Bronchial epithelial cell (primary cell): ENCODE measurements at regions not wholly inside any gene's neighbourhood (a gene's known extent, or its start where the extent isn't known, plus 50 kb on each side); places are given as distances from the start of the nearest gene placed in this dataset.

ENCODE experiments used
- DNase-seq: peaks from one replicate; pipeline ENCODE4 v3.0.0-alpha.2; 2010; ENCODE audit warnings: low read depth
- FAIRE-seq: peaks from 2 replicates; lab custom pipeline; 2011; peaks lifted over from hg19 to GRCh38; lab: Jason Lieb, UNC
- H3K27me3 ChIP-seq: 2 replicates; pipeline ENCODE4 v1.5.1; 2011; ENCODE audit warnings: low read length; ENCODE audit not compliant: control insufficient read depth, insufficient read depth
- H3K36me3 ChIP-seq: 2 replicates; pipeline ENCODE4 v1.5.1; 2011; ENCODE audit warnings: low read length; ENCODE audit not compliant: control insufficient read depth, insufficient read depth
- H3K4me3 ChIP-seq: 2 replicates; pipeline ENCODE4 v1.5.1; 2011; ENCODE audit warnings: mild to moderate bottlenecking, low read depth, low read length, control low read depth
- CTCF ChIP-seq: IDR thresholded peaks from 2 replicates; pipeline ENCODE4 v1.5.1; 2011; ENCODE audit warnings: mild to moderate bottlenecking, moderate library complexity, low read length, control low read depth, inconsistent platforms; ENCODE audit not compliant: insufficient read depth, severe bottlenecking

- DNase-seq: peak; percentile 57
Observed at GRCh38 chr20:56974499-56975250, 291.8 kb downstream of the BMP7 start.

GRCh38 chr20:56975838-56976237 is 290.6 kb downstream of the BMP7 start:
- H3K36me3 ChIP-seq: no peaks in the 10 kb centered on the region
- H3K4me3 ChIP-seq: no peak overlapping the region
- no peak for FAIRE-seq
- DNase-seq: no peak
- H3K27me3 ChIP-seq: no peaks in the 10 kb centered on the region
- no peak for TF ChIP-seq CTCF

More at GRCh38 chr20:56974499-56975250, 291.8 kb downstream of the BMP7 start:
- TF ChIP-seq CTCF: peak; percentile 78
- H3K4me3 ChIP-seq: no peak overlapping the region
- H3K36me3 ChIP-seq: no peaks in the 10 kb centered on the region
- H3K27me3 ChIP-seq: no peaks in the 10 kb centered on the region
- peak; percentile 62 for FAIRE-seq

- no peak for TF ChIP-seq CTCF
- no peak for DNase-seq
- H3K27me3 ChIP-seq: no peaks in the 10 kb centered on the region
Observed at GRCh38 chr20:56976336-56976735, 290.1 kb downstream of the BMP7 start.

GRCh38 chr20:56978475-56978874 is 288.0 kb downstream of the BMP7 start:
- DNase-seq (no peak), FAIRE-seq (no peak)
- no peak overlapping the region for H3K4me3 ChIP-seq
- H3K36me3 ChIP-seq: no peaks in the 10 kb centered on the region
- no peak for TF ChIP-seq CTCF
- no peaks in the 10 kb centered on the region for H3K27me3 ChIP-seq

More at GRCh38 chr20:56976336-56976735, 290.1 kb downstream of the BMP7 start:
- no peak overlapping the region for H3K4me3 ChIP-seq
- H3K36me3 ChIP-seq: no peaks in the 10 kb centered on the region
- no peak for FAIRE-seq

GRCh38 chr20:56979125-56979524 is 287.3 kb downstream of the BMP7 start:
- Histone ChIP-seq H3K4me3 (no peak overlapping the region), H3K36me3 (no peaks in the 10 kb centered on the region), H3K27me3 (no peaks in the 10 kb centered on the region)
- FAIRE-seq (no peak), DNase-seq (no peak)
- TF ChIP-seq CTCF: no peak
